Endothelial cell of umbilical vein (primary cell): ENCODE measurements at regions not wholly inside any gene's neighbourhood (a gene's known extent, or its start where the extent isn't known, plus 50 kb on each side); places are given as distances from the start of the nearest gene placed in this dataset.

Experiments
- BruUV-seq: library from RNA; stranded (reverse); fragments of 400-500 nt; replicated peaks from 2 replicates; lab custom pipeline; 2021; lab: Mats Ljungman, UMichigan
- CTCF ChIA-PET: fragments of 300-600, 350-600 bp; sonication (Branson Sonifier 250); formaldehyde crosslinking; loops from one replicate; lab custom pipeline; 2021; ENCODE audit warnings: antibody characterized with exemption, inconsistent platforms; lab: Charles Lee
- POLR2A ChIA-PET: fragments of 300-600, 350-600 bp; sonication (Branson Sonifier 250); formaldehyde crosslinking; loops from one replicate; lab custom pipeline; 2021; ENCODE audit warnings: antibody characterized with exemption, inconsistent platforms; lab: Charles Lee
- DNase-seq: peaks from one replicate; pipeline ENCODE4 v3.0.0-alpha.2; 2011; ENCODE audit warnings: low read depth, low spot score
- FAIRE-seq: peaks from 2 replicates; lab custom pipeline; 2011; peaks lifted over from hg19 to GRCh38; lab: Jason Lieb, UNC
- H2AFZ ChIP-seq: 2 replicates; pipeline ENCODE4 v1.6.0; 2012; ENCODE audit warnings: low read depth, low read length, control low read depth, inconsistent platforms
- H3K27ac ChIP-seq: 2 replicates; pipeline ENCODE4 v1.5.1; 2011; ENCODE audit warnings: low read depth, mild to moderate bottlenecking, control low read depth, low read length, moderate library complexity; ENCODE audit not compliant: insufficient read depth
- H3K27me3 ChIP-seq, 2 experiments: 2 replicates each; pipeline versions ENCODE4 v1.6.0 to v1.6.1; 2011; ENCODE audit warnings: low read length in 2 of 2, mixed read lengths in 1 of 2; ENCODE audit not compliant: control insufficient read depth in 2 of 2, insufficient read depth in 2 of 2
- H3K36me3 ChIP-seq, 2 experiments: 2 replicates in 1 of 2; 3 replicates in 1 of 2; pipeline ENCODE4 v1.5.1; 2011; ENCODE audit warnings: low read length in 2 of 2, mild to moderate bottlenecking in 1 of 2, moderate library complexity in 1 of 2; ENCODE audit not compliant: control insufficient read depth in 2 of 2, insufficient read depth in 2 of 2; ENCODE audit errors: extremely low read depth in 1 of 2
- H3K4me1 ChIP-seq: 3 replicates; pipeline ENCODE4 v1.5.1; 2011; ENCODE audit warnings: mild to moderate bottlenecking, low read length; ENCODE audit not compliant: control insufficient read depth, insufficient read depth; ENCODE audit errors: extremely low read depth
- H3K4me2 ChIP-seq: 2 replicates; pipeline ENCODE4 v1.6.1; 2011; ENCODE audit warnings: low read length, control low read depth, mixed read lengths; ENCODE audit not compliant: insufficient read depth
- H3K4me3 ChIP-seq, 3 experiments: fragments of 200-600 bp in 1 of 3; sonication (generic), shearing (Covaris generic) in 1 of 3; replicated peaks in 1 of 3; 2 replicates each; pipeline ENCODE4 v1.5.1; 2011 to 2016; ENCODE audit warnings: control low read depth in 3 of 3, low read length in 3 of 3, mild to moderate bottlenecking in 2 of 3, inconsistent platforms in 1 of 3, low read depth in 1 of 3, moderate library complexity in 1 of 3; ENCODE audit not compliant: insufficient read depth in 1 of 3
- H3K79me2 ChIP-seq: 2 replicates; pipeline ENCODE4 v1.6.0; 2012; ENCODE audit warnings: low read length, inconsistent platforms; ENCODE audit not compliant: control insufficient read depth, insufficient read depth
- H3K9ac ChIP-seq: replicated peaks from 2 replicates; pipeline ENCODE3; 2011; ENCODE audit warnings: low read length, control low read depth; ENCODE audit not compliant: insufficient read depth; ENCODE audit errors: extremely low read depth
- H3K9me1 ChIP-seq: replicated peaks from 3 replicates; pipeline ENCODE4 v1.6.0; 2011; ENCODE audit warnings: mild to moderate bottlenecking, low read length; ENCODE audit not compliant: control insufficient read depth, insufficient read depth; ENCODE audit errors: extremely low read depth
- H3K9me3 ChIP-seq: replicated peaks from 2 replicates; pipeline ENCODE4 v1.5.1; 2012; ENCODE audit warnings: low read length, inconsistent platforms; ENCODE audit not compliant: control insufficient read depth, insufficient read depth
- H4K20me1 ChIP-seq: replicated peaks from 2 replicates; pipeline ENCODE3; 2011; ENCODE audit warnings: mild to moderate bottlenecking, low read length; ENCODE audit not compliant: control insufficient read depth, insufficient read depth; ENCODE audit errors: extremely low read depth
- CTCF ChIP-seq, 2 donors: IDR thresholded peaks; 1 replicate in 1 of 2; 2 replicates in 1 of 2; pipeline ENCODE4 v1.5.1; 2011; ENCODE audit warnings: low read length in 2 of 2, mild to moderate bottlenecking in 2 of 2, moderate library complexity in 2 of 2, control low read depth in 1 of 2, inconsistent platforms in 1 of 2, low read depth in 1 of 2; ENCODE audit not compliant: insufficient read depth in 1 of 2; ENCODE audit errors: extremely low read depth in 1 of 2
- EZH2 ChIP-seq: IDR thresholded peaks from 2 replicates; pipeline ENCODE4 v1.6.1; 2012; ENCODE audit warnings: borderline replicate concordance, low read depth, mild to moderate bottlenecking, moderate library complexity, low read length, inconsistent platforms; ENCODE audit not compliant: severe bottlenecking
- FOS ChIP-seq: IDR thresholded peaks from 2 replicates; pipeline ENCODE4 v1.6.1; 2011; ENCODE audit warnings: mild to moderate bottlenecking, low read length, moderate library complexity, borderline replicate concordance; ENCODE audit not compliant: insufficient read depth
- GATA2 ChIP-seq: IDR thresholded peaks from 2 replicates; pipeline ENCODE4 v1.7.0; 2011; ENCODE audit warnings: low read depth, mild to moderate bottlenecking, moderate library complexity, mixed read lengths, low read length; ENCODE audit not compliant: insufficient read length, insufficient read depth
- JUN ChIP-seq: IDR thresholded peaks from 2 replicates; pipeline ENCODE4 v1.6.1; 2011; ENCODE audit warnings: borderline replicate concordance, low read depth; ENCODE audit not compliant: insufficient read length, insufficient read depth
- MAX ChIP-seq: IDR thresholded peaks from 2 replicates; pipeline ENCODE4 v1.6.1; 2011; ENCODE audit not compliant: insufficient read depth, insufficient read length
- MYC ChIP-seq: IDR thresholded peaks from one replicate; pipeline ENCODE4 v1.6.1; 2011; ENCODE audit warnings: mild to moderate bottlenecking, low read depth, low read length
- POLR2A ChIP-seq: IDR thresholded peaks from 2 replicates; pipeline ENCODE4 v1.6.1; 2012; ENCODE audit warnings: low read depth, mild to moderate bottlenecking, control low read depth, low read length
- POLR2AphosphoS5 ChIP-seq: IDR thresholded peaks from 2 replicates; pipeline ENCODE4 v1.6.1; 2012; ENCODE audit warnings: low read depth, mild to moderate bottlenecking, control low read depth, low read length, moderate library complexity; ENCODE audit not compliant: insufficient read depth
- dilution Hi-C: fragments of 300-500 bp; cut with MboI; formaldehyde crosslinking; loops from one replicate; pipeline ENCODE4 v1.15.0; 2019; ENCODE audit warnings: low sequenced_read_pairs; ENCODE audit not compliant: extremely low pct_ligation_motif_present
- intact Hi-C: fragments of 100-400 bp; cut with micrococcal nuclease; formaldehyde crosslinking; loops from one replicate; pipeline ENCODE4 v1.10.0; 2022

- Histone ChIP-seq H3K9me1 (no peaks in the 10 kb centered on the region), H3K36me3 (no peaks in the 10 kb centered on the region), H3K4me3 (peak overlapping the region in 1 of 3 experiments; percentile 32), H3K27me3 (no peaks in the 10 kb centered on the region), H3K4me2 (peak overlapping the region; percentile 81), H3K9me3 (no peaks in the 10 kb centered on the region), H3K27ac (no peak overlapping the region), H4K20me1 (no peaks in the 10 kb centered on the region), H3K9ac (no peak overlapping the region), H2AFZ (peak overlapping the region; percentile 57), H3K79me2 (no peaks in the 10 kb centered on the region), H3K4me1 (peaks cover 10% of the 10 kb centered on the region)
- peak; percentile 64 for DNase-seq
- TF ChIP-seq MAX (no peak), EZH2 (no peak), FOS (no peak), POLR2A (no peak), JUN (no peak), POLR2AphosphoS5 (no peak), GATA2 (no peak), MYC (no peak), CTCF (IDR thresholded peaks at IDR 0.05; ENCODE audit: extremely low read depth in 1 of 2, insufficient read depth in 1 of 2, low read depth in 1 of 2, low read length in 2 of 2) (no peak)
- dilution Hi-C loops = no loop called here
- no peak for FAIRE-seq
- intact Hi-C loops = no loop called here
- ChIA-PET CTCF (interaction anchor here (1.0 kb wide), 1 partner anchor 23 kb away, joined by 3 read pairs; no protein-coding TSS in a partner anchor), POLR2A (no interaction called here)
- BruUV-seq = no TSS peak
These were observed 1597.6 kb upstream of the MIR17HG start for GRCh38 chr13:89749888-89750287.
